ENCODE measurements at regions not wholly inside any gene's neighbourhood (a gene's known extent, or its start where the extent isn't known, plus 50 kb on each side); places are given as distances from the start of the nearest gene placed in this dataset.

GRCh38 chr2:4528773-4529172 is 825.4 kb downstream of the DCDC2C start:
- TF ChIP-seq POLR2A (IDR thresholded peaks at IDR 0.05; ENCODE audit: borderline replicate concordance, extremely low read depth, insufficient read depth, insufficient read length) (no peak), CTCF (IDR thresholded peaks at IDR 0.05 in 2 of 3, conservative IDR thresholded peaks at IDR 0.05 in 1 of 3; ENCODE audit: borderline replicate concordance in 1 of 3, insufficient read depth in 1 of 3, low read depth in 2 of 3, low read length in 2 of 3) (no peak), EZH2phosphoT487 (IDR thresholded peaks at IDR 0.05; ENCODE audit: borderline replicate concordance) (no peak), JUND (IDR thresholded peaks at IDR 0.05) (no peak), POLR2AphosphoS5 (IDR thresholded peaks at IDR 0.05; ENCODE audit: low read depth, low read length) (no peak), REST (IDR thresholded peaks at IDR 0.05; ENCODE audit: low read depth) (no peak), ATF3 (IDR thresholded peaks at IDR 0.05) (no peak), EZH2 (IDR thresholded peaks at IDR 0.05) (no peak), RAD21 (IDR thresholded peaks at IDR 0.05; ENCODE audit: low read depth) (no peak), SIN3A (IDR thresholded peaks at IDR 0.05; ENCODE audit: low read depth) (no peak), ELF1 (IDR thresholded peaks at IDR 0.05; ENCODE audit: borderline replicate concordance, low read depth) (no peak)
